Stimulated activated CD4-positive, alpha-beta T cell treated with anti-CD3 and anti-CD28 coated beads, Interleukin-15, amount 100 ng/mL, for 48 hours (primary cell): ENCODE measurements at regions not wholly inside any gene's neighbourhood (a gene's known extent, or its start where the extent isn't known, plus 50 kb on each side); places are given as distances from the start of the nearest gene placed in this dataset.

Source experiments
- DNase-seq, 2 donors: peaks; one replicate each; pipeline ENCODE4 v3.0.0-alpha.2; 2020; ENCODE audit warnings: low read depth in 2 of 2

DNA sequence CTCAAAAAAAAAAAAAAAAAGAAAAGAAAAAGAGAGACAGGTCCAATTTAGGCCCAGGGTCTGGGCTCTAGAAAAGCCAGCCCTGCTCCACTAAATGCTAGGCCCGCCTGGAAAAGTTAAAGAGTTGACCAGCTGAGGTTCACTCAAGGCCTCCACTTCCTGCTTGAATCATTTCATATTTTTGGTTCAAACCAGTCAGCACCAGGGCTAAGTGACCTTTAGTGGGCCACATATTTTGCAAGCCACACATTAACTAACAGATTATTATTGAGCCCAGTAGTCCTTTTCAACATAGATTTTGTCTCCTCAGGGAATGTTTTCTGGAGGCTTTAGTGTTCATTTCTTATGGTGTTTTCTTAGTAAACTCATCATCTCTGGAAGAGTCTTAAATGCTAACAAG lies 156.6 kb downstream of the TLR4 start:
- no peak for DNase-seq

GRCh38 chr9:117864385-117865057 lies 160.3 kb downstream of the TLR4 start:
- DNase-seq: no peak

DNA sequence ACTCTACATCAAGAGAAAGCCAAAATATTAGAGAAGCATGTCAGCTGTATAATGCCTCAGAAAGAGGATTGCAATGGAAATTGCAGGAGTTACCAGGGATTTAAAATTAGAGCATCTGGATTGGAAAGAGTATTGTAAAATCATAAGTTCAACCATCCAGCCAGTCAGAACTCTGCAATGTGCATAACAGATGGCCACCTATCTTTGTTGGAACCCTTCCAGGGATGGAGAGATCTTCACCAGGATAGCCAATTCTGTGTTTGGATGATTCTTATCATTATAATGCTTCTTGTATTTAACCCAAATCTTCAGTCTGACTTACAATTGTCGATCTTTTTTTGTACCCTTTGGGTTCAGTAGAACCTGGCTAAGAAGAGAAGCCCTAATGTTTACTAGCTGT lies 164.4 kb downstream of the TLR4 start:
- no peak for DNase-seq

DNA sequence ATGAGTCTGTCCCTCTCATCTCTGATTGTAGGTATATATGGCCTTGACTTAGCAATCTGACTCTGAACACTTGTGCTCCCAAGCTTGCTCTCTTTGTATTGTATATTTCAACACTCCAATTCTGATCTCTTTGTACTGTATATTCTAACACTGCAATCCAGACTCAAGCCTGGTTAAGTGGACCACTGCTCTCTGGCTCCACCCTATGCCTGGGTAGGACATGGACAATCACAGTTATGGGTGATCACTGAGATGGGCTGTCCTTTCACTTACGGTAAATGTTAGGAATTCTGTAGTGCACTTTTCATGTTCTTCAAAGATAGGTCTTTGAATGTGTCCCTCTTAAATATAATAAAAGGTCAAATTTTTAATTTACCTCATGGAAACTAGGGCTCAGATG lies 165.1 kb downstream of the TLR4 start:
- no peak for DNase-seq

- DNase-seq: no peak
Measured at GRCh38 chr9:117869712-117870111, 165.5 kb downstream of the TLR4 start.

DNA sequence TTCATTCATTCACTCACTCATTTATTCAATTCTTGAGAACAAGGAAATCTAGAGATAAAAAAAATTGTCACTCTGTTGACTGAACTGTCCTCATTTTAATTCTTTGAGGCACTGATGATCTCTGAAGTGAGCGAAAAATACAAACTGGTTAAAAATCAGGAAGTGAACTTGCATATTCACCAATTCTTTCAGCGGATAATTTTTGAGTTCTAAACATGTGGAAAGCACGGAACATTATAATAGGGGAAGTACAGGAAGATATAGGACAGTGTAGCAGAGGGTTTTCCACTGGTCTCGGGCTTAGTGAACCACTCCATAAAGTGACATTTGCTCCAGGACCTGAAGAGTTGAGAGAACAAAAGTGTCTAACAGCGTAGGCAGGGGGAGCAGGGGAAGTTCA lies 169.5 kb downstream of the TLR4 start:
- no peak for DNase-seq

DNA sequence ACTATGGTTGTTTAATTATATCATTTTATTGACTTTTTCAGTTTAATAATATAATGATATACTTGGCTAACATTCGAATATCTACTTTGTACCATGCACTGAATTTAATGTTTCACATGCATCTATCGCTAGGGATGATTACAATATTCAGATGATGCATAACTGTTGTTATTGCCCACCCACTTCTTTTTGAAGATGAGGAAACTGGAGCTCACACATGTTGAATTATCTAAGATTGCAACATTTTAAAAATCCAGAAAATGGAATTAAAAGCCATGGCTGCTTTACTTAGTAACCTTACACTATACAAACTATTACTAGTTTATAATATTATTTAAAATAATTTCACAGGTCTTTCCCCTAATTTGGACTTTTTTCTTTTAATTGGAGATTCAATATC lies 171.7 kb downstream of the TLR4 start:
- DNase-seq: no peak

DNA sequence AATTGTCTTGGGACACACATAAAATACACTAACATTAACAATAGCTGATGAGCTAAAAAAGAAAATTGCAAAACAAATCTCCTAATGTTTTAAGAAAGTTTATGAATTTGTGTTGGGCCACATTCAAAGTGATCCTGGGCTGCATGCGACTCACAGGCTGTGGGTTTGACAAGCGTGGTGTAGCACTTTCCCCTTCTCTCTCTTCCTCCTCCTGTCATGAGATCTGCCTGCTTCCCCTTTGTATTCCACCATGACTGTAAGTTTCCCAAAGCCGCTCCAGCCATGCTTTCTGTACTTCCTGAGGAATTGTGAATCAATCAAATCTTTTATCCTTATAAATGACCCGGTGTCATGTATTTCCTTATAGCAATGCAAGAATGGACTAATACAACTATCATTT lies 178.0 kb downstream of the TLR4 start:
- no peak for DNase-seq

GRCh38 chr9:117886616-117887015 lies 182.4 kb downstream of the TLR4 start:
- no peak for DNase-seq

GRCh38 chr9:117887383-117887782 lies 183.2 kb downstream of the TLR4 start:
- DNase-seq: no peak

GRCh38 chr9:117887941-117888340 lies 183.7 kb downstream of the TLR4 start:
- no peak for DNase-seq

GRCh38 chr9:117903453-117903852 lies 199.2 kb downstream of the TLR4 start:
- no peak for DNase-seq

DNA sequence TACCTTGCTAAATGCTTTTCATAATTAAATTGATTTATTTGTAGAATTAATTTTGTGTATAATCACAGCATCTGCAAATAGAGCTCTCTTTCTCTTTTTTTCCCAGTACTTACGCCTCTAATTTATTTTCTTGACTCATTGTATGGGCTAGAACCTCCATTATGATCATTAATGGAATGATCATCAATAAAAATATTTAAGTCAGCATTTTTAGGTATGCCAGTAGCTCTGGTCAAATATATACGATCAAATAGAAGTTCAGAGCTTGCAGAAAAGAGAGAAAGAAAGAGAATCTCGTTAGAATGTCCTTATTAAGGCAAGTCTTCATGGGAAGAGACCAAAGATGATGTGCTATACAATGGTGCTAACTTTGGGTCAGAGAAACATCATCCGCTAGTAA lies 202.6 kb downstream of the TLR4 start:
- no peak for DNase-seq

DNA sequence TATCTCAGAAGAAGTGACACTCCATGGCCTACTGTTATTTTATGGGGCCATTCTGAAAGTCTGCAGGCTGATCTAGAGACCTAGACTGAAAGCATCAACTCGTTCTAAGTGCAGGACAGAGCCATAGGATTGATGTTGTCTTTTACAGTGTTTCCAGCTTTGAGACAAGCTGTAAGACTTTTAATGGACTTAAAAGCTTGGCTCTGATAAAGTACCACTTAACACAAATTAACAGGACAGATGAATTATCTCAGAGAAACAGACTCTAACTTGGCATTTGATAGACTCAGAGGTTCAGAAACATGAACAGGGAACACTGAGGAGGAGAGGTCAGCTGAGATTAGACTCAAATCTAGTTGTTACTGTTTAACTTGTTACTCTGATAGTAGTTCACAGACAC lies 203.2 kb downstream of the TLR4 start:
- DNase-seq: no peak

GRCh38 chr9:117916291-117916690 lies 212.1 kb downstream of the TLR4 start:
- DNase-seq: no peak

DNA sequence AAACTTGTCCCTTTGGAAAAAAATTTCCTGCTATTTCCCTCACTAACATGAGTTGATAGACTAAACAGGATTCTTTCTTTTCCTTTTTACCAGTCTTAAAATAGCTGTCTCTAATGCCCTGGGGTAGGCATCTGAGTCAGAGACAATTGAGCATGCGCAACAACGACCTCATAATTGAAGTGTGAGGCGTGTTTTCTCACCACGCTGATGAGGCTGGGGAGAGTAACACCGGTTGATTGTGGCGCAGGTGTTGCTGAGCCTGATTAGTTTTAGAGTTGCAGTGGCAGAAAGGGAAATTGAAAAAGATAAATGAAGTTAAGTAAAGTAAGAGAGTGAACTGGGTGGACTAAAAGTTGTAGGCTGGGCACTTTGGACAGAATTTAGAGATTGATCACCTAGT lies 213.7 kb downstream of the TLR4 start:
- DNase-seq: no peak

- DNase-seq: no peak
Measured at GRCh38 chr9:117919538-117919937, 215.3 kb downstream of the TLR4 start.

GRCh38 chr9:117926031-117926658 lies 221.9 kb downstream of the TLR4 start:
- no peak for DNase-seq

GRCh38 chr9:117927354-117927753 lies 223.2 kb downstream of the TLR4 start:
- DNase-seq: no peak

DNA sequence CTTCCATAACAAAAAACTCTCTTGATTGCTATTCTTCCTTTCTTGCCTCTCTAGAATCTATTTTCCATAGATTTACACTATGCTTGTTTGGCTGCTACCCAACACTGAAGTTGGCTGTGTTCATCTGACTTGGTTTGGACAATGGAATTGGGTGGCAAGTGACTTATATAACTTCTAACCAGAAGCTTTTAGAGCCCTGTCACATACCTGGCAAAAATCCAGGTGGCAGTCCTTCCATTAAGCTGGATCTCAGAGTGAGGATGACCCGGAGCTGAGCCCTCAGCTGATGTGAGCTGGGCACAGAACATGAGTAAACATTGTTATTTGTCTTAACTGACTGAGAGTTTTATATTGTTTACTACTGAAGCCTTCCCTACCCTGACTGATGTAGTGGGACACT lies 225.7 kb downstream of the TLR4 start:
- no peak for DNase-seq

GRCh38 chr9:117932585-117932984 lies 228.4 kb downstream of the TLR4 start:
- DNase-seq: no peak

DNA sequence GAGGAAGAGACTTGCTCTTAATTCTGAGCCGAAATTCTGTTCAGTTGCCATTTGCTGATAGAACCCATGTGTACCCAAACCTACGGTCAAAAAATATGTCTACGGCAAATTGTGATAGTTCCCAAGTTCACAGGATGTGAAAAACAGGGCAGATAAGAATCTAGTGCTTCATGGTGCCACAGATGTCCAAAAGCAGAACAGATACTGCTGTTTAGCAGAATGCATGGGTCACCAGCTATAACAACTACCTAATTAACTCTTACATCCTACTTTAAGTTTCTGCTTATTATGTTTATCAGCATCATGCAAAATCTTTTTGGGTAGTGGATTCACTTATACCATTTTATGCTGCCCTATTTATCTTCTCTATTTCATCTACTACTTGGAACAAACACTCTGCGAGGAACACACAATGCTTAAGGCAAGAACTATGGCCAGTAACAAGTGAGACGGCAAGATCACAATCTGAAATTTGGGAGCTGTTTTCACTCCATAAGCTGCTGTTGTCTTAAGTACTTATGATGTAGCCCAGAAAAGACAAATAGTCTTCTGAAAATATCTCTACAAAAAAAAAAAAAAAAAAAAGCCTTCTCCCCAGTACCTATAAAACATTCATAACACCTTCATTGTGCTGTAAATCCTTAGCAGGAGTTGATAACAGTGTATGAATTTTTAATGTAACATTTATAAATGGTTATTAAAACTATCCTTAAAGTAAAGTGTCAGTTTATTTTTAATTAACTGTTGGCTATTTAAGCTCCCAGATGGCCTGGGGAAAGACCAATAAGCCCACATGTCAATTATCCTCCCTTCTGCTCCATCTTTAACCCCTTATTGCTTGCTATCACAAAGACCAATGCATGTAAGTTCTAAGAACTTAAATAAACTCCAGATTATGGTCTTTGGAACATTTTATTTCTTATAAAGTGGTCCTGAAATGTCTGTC lies 232.3 kb downstream of the TLR4 start:
- DNase-seq: no peak

- no peak for DNase-seq
Measured at GRCh38 chr9:117938086-117938485, 233.9 kb downstream of the TLR4 start.
